ENCODE measurements at regions not wholly inside any gene's neighbourhood (a gene's known extent, or its start where the extent isn't known, plus 50 kb on each side); places are given as distances from the start of the nearest gene placed in this dataset.

DNA sequence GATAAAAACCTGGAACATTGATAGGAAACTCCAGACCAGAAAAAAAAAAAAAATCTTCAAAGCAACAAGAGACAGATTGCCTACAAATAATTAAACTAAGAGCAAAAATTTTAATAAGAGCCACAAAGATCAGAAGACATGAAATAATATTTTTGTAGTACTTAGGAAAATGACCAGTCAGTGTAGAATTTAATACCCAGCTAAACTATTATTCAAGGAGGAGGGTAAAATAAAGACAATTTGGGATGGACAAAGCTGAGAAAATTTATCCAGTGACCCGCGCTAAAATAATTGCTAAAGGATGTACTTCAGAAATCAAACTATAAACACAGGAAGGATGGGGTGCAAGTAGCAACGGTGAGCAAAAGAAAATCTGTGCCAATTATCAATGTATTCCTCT lies 133.2 kb downstream of the AQP9 start:
- no peak for DNase-seq

DNA sequence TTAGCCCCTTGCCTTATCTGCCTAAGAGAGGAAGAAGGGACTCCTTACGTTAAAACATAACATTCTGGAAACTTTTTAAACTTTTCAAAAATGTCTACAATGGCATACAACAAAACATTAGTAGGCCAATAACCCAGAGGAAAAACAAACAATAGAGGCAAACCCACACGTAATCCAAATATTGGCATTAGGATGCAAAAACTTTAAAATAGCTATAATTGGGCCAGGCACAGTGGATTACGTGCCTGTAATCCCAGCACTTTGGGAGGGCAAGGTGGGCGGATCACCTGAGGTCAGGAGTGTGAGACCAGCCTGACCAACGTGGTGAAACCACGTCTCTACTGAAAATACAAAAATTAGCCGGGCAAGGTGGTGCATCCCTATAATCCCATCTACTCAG lies 134.9 kb downstream of the AQP9 start:
- DNase-seq, result no peak

DNA sequence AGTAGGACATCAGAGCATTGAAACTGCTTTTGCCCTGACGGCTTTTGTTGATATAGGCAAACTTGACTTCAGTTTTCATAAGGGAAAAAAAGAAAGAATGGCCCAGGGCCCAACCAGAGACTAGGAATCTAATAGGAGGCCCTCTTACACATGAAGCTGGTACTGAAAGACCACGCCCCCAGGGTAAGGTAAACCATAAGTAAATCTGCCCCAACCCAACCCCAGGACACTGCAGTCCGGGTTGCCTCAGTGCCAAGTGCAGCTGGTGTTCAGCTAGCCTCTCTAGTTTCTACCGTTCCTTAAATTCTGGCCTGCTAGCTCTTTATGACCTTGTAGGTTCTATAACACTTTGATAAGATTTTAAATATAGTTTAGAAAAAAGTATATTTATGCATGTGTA lies 136.7 kb downstream of the AQP9 start:
- no peak for DNase-seq

DNA sequence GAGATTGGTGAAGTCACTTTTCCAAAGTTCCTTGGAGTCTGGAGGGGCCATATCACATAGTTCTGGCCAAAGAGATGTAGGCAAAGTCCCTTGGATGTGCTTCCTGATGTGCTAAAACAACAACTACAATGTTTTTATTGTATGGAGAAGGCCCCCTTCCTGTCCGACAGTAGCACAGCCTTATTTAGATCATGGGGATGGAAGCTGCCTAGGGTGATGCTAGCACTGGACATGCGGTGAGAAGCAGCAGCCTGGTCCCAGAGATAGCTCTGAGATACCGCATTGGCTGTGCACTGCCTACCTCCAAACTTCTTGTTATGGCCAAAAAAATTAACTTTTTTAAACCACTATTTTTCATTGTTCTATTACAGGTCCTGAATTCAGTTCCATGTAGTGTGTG lies 137.6 kb downstream of the AQP9 start:
- DNase-seq, result no peak

DNA sequence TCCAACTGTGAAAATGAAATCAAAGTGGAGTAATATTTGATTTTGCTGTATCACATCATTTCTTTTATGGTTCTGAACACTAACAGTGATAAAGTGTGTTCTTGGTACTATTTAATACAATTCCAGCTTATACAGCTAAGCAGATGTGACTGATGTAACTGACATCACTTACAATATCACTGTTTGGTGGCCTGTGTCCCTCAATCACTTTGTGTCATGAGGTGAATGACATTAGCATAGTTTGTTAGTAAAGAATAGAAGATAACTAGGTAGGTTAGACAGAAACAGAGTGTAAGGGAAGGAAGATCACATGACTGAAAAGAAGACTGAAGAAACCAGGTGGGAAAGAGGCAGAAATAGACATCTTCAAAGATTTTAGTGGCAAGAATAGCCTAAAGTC lies 138.7 kb downstream of the AQP9 start:
- DNase-seq, result no peak

DNA sequence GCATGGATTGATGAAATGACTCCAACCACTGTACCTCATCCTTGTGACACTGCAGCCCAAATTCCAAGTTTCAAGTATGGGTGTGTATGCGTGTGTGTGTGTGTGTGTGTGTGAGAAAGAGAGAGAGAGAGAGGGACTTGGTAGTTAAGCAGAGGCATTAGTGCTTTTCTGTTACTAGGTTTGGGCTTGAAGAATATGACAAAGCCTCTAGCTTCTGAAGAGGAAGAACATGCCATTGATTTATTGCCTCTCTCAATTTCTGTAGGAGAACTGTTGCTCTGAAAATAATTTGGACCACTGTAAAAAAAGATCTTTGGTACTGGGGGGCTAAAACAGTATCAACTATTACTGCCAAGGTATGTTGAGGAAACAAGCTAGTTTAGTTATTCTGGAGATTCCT lies 139.2 kb downstream of the AQP9 start:
- DNase-seq, result no peak

DNA sequence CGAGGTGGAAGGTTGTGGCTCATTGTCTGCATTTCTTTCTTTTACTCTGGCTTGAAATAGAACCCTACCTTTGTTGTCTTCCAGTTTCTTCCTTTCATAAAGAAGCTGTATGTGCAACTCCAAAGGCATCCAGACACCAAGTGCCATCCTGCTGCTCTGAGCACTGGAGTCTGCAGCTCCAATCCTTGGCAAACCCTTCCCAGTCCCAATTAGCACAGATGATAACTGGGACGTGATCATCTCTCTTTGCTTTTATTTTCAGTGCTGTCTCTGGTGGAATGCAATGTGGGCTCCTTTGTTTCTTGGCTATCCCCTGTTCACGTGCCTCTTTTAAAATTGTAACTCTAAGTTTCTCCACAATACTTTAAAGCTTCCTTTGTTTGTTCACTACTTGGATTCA lies 140.9 kb downstream of the AQP9 start:
- no peak for DNase-seq

DNA sequence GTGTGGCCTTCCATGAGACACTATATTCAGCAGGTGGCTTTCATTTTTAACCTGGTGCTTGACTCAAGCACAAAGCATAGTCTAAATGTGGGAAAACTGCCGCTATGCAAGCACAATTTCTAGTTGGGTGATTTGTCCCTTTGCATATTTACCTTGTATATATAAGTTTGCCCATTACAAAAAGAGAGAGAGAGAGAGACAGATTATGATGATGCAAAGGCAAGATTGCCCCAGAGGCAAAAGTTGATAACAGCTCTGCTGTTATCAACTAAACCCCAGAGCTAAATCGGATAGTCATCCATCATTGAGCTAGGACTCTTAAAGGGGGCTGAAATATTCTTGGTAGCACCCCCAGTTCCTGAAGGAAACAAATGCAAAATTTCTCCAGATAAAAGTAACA lies 141.5 kb downstream of the AQP9 start:
- no peak for DNase-seq

DNA sequence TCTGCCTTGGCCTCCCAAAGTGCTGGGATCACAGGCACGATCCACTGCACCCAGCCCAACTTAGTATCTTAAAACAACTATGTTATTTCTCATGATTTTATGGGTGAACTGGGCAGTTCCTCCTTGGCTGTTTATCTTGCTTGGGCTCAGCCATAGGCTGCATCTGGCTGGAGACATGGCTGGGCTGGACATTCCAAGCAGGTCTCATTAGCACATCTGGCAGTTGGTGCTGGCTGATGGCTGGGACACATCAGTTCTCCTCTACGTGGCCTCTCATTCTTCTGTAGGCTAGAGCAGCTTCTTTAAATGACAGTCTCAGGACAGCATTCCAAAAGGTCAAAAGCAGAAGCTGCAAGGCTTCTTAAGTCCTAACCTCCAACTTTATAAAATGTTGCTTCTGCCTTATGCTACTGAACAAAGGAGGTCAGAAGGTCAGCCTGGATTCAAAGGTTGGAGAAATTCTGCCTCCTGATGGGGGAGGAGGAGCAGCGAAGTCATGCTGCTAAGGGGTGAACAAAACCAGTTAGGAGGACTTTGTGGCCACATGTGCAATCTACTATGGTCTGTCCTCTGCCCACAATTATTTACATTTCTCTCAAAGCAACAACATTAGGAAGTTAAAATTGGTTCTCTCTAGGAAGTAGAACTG lies 144.0 kb downstream of the AQP9 start:
- DNase-seq, result no peak

DNA sequence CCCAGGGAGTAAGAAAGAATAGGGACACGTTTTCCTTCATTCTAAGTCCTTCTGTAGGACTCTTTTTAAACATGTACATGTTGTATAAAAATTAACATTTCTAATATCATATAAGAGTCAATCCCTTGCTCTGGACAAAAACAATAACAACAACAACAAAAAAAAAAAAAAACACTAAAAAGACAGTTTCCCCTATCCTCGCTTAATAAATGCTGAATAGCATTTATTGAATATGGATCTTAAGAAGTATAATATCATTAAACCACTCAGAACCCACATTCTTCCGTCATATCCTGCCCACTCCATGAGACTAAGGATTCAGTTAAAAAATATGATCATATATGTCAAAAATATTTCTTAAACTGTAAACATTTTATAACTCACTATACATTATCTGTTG lies 145.1 kb downstream of the AQP9 start:
- no peak for DNase-seq

DNA sequence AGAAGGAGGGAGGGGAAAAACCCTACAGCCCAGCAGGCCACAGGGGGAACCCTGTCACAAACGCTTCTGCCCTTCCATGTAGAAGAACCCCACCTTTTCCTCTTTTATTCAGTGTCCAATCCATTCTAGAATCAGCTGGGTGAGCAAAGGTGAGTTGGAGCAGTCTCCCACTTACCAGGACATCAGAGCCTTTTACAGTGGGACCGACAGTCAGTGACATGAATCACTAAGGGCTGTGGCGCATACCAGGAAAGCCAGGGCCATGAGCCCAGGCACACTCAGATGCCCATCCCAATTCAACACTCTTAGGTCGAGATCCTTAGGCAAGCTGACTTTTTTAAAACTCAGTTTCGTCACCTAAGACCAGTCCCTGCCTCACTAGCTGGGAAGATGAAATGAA lies 146.1 kb downstream of the AQP9 start:
- no peak for DNase-seq

DNA sequence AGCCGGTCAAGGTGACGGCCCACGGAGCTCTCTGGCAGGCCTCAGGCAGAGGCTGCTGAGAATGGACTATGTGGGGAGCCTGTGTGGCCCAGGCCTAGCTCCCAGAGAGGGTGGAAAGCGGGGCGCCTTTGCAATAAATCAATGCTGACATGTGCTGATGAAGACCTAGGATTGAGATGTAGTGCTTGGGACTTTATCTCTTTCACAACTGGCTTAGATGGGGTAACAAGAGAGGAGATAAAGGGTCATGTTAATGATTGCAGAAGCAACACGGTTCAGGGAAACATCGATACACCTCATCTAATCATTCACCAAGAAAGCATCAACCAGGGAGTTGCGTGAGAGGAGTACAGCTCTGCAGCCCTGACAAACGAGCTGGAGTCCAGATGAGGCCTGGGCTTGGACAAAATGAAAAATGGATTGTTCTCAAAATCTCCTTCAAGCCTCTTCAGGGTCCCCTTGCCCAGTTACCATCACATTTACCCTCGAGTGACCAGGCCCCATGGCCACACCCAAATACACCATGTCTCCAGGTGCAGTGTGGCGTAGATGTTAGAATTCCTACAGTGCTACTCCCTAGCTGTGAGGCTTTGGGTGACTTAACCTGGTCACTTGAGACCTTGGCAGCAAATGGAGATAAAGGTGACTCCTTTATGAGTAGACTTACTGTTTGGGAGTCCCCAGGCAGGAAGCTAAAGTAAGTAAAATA lies 146.4 kb upstream of the LIPC start:
- DNase-seq, result no peak

DNA sequence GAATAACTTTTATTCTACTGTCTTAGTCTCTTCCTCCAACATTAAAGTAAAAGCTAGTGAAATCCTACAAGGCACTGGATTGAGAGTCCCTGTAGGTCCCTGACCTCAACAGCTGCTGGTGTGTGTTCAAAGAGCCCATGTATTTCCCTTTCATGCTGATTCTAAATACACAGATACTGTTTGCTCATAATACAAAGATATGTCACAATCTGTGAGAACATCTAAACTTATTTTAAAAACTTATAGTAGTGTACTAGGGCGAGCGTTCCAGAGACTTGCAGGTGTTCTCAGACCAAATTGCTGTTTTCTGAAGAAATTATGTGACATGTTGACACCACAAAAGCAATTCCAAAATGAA lies 145.9 kb upstream of the LIPC start:
- DNase-seq, result no peak

DNA sequence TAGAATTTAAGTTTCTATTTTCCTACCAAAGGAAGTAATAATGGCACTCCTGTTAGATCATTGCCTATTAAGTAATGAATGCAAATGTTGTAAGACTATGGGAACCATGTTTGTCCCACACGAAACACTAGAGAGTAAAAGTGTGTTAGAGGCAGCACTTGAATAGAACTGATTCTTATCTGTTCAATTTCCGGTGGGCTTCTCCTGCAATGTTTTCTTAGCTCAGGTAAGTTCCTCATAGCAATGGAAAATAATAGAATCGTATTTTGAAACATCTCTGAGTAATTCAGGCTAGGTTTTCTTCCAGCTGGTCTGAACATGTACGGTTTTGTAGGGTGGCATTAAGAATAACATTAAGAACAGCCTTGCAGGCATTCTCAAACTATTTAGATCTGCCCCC lies 145.3 kb upstream of the LIPC start:
- no peak for DNase-seq

DNA sequence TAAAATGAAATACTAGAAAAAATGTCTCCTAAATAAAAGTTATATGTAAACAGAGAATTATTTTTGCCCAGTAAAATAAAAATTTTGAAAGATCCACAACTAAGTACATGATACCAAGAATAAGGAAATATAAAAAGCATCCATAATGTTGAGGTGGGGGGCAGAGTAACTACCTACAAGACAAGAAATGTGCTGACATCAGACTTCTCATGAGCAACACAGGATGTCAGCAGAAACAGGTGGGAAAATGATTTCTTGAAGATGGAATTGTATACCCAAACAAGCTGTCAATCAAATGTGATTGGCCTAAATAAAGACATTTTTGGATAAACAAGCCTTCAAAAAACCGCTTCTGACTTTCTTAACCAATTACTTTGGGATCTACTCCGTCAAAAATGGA lies 143.9 kb upstream of the LIPC start:
- no peak for DNase-seq

DNA sequence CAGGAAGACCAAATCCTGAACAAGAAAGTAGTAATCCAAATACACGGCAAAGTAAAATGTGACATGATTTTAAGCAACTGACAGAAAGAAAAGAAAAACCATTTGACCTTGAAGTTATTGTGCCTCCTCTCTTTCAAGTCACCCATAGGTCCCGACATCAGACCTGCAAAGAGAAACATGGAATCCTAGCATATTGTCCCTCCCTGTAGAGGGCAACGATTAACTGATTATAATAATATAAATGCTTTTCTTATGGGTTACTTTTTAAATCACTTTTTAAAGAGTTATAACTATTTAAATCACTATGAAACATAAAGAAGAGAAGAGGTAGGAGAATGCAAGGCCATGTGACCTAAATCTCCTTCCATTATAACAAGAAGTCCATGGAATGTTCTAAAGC lies 143.2 kb upstream of the LIPC start:
- no peak for DNase-seq

DNA sequence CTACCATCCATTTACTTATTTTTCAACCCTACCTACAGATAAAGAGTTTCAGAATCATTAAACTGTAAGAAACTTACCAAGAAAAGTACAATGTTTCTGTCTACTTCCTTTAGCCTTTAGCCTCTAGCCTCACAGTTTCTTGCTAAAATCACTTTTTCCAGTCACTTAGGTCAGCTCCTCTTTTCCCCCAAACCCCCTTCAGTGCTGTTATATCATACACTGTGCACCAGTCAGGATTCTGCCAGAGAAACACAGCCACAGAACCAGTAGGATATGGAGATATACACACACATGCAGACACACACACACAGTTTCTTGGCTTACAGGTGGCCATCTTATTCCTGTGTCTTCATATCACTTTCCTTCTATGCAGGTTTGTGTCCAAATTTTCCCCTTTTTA lies 139.9 kb upstream of the LIPC start:
- no peak for DNase-seq

DNA sequence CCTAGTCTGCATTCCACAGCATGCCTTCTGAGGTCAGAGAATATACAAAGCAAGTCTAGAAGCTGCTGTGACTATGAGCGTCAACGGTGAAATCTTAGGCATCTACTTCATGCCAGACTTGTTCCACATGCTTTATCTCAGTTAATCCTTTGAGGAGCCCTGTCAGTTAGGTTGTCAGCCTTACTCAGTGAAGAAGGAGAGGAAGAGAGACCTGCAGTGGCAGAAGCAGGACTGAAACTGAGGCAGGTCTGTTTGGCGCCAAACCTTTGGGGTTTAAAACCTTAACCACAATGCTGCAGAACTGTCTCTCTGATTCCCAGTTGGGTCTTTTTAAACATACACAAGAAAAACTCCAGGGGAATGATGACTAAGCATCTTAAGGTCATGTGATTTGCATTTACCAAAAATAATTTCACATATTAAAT lies 139.0 kb upstream of the LIPC start:
- no peak for DNase-seq

DNA sequence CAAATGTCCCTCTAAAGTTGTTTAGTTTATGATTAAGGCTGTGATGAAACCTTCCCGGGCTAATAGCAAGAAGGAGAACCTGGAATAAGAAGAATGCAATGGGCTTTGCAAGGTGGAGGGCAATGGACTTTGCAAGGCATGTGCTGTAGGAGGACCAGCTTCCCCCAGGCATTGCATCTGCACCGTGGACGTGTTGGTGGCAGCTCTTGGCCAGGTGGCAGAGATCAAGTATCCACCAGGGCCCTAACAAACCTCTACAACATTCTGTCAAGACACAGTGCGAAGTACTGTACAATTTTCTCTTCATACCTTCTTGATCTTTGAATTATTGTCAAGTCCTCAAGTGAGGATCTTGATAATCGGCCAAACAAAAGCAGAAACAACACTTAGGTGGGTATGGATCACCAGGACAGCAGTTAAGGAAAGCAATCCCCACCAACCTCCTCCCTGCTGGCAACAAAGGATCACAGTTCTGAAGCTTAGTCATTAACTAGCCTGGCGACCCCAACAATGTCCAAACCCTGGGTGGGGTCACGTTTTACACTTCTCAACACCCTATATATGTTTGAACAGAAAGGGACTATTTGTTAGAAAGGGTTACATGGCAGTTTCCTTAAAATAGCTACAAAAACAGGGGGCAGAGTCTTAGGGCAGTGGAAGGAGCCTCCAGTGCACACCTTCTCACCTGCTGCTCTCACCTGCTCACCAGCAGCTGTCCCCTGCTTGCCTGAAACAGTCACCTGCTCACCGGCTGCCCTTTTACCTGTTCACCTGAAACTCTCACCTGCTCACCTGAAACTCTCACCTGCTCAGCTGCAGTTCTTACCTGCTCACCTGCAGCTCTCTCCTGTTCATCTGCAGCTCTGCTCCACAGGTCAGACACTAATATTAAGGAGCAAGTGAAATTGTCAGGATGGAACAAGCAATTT lies 137.9 kb upstream of the LIPC start:
- DNase-seq, result no peak

DNA sequence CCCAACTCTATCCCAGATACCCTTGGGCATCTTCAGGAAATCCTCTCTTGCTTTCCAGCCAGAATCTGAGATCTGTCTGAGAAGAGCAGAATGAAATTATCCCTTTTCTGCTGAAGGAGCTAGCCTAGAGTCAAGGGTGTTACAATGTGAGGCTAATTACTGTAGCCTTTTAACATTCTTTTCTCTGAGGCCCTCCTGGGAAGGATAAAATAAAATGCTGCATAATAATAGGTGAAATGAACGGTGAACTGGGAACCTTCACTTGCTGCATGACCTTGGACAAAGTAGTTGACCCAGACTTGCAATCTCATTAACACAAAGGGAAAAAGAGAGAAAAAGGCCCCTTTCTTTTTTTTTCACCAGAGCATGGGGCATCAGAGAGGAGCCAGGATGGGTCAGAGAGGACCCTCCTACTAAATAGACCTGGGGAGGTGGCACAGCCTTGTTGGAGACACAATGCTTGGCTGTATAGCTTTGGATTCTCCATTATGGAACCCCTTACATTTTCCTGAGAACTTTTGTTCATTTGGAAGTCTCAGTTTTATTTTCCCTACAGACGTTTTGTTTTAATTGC lies 137.0 kb upstream of the LIPC start:
- DNase-seq, result no peak

DNA sequence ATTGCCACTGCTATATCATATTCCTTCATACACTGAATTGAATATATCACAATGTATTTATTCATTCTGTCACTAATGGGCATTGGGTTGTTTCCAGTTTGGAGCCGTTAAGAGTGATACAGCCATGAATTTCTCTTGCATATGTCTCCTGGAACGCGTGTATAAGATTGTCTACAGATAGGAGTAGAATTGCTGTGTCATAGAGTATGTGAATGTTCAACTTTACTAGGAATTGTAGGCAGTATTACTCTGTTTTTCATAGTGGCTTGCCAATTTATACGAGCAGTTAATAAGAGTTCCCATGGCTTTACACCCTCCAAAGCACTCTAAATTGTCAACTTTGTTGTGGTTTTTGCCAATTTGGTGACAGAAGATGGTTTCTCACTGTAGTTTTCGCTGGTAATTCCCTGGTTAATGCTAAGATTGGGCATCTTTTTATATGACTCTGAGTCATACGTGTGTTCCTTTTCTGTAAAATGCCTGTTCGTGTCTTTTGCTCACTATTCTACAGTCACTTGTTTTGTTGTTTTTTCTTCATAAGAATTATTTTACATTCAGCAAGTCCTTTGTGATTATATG lies 136.1 kb upstream of the LIPC start:
- DNase-seq, result no peak

DNA sequence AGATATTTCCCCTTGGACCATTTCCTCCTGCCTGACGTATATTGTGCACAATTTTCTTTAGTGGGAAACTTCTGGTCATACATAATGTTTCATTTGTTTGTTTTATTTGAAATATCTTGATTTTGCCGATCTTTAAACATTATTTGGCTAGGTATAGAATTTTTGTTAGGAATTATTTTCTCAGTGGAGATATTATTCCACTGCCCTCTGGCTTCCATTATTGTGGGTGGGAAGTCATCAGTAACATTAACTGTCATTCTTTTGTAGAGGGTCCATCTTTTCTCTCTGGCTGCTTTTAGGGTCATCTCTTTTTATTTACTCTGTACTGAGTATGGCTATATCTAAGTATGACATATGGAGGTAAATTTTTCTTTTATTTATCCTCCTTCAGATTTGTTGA lies 135.5 kb upstream of the LIPC start:
- no peak for DNase-seq

DNA sequence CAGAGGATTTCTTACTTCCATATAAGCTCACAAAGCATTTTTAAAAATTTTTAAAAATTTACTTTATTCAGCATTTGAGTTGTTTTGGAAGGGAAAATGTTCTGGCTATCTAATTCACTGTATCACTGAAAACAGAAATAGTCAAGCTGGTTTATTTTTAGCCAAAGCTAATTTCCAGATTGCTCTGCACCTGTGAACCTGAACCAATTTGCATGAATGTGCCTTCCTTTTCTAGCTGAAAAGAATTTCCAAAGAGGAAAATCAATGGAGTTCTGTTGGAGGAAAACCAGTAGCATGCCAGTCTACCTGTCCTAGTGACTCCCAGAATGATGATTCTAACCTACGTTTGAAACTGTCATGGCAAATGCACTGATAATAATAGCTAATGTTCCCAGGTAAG lies 134.2 kb upstream of the LIPC start:
- no peak for DNase-seq

All from CD4-positive, alpha-beta T cell treated with Interleukin-1 beta for 1 hour (primary cell).